Bronchial epithelial cell (primary cell): ENCODE measurements at regions not wholly inside any gene's neighbourhood (a gene's known extent, or its start where the extent isn't known, plus 50 kb on each side); places are given as distances from the start of the nearest gene placed in this dataset.

ENCODE experiments used
- DNase-seq: peaks from one replicate; pipeline ENCODE4 v3.0.0-alpha.2; 2010; ENCODE audit warnings: low read depth
- FAIRE-seq: peaks from 2 replicates; lab custom pipeline; 2011; peaks lifted over from hg19 to GRCh38; lab: Jason Lieb, UNC
- H3K27me3 ChIP-seq: 2 replicates; pipeline ENCODE4 v1.5.1; 2011; ENCODE audit warnings: low read length; ENCODE audit not compliant: control insufficient read depth, insufficient read depth
- H3K36me3 ChIP-seq: 2 replicates; pipeline ENCODE4 v1.5.1; 2011; ENCODE audit warnings: low read length; ENCODE audit not compliant: control insufficient read depth, insufficient read depth
- H3K4me3 ChIP-seq: 2 replicates; pipeline ENCODE4 v1.5.1; 2011; ENCODE audit warnings: mild to moderate bottlenecking, low read depth, low read length, control low read depth
- CTCF ChIP-seq: IDR thresholded peaks from 2 replicates; pipeline ENCODE4 v1.5.1; 2011; ENCODE audit warnings: mild to moderate bottlenecking, moderate library complexity, low read length, control low read depth, inconsistent platforms; ENCODE audit not compliant: insufficient read depth, severe bottlenecking

GRCh38 chrX:46279214-46279924 is 265.9 kb downstream of the ZNF674 start:
- peak; percentile 37 for DNase-seq
- no peak for TF ChIP-seq CTCF

GRCh38 chrX:46278572-46278971 is 266.6 kb downstream of the ZNF674 start:
- TF ChIP-seq CTCF, result no peak
- no peak overlapping the region for H3K4me3 ChIP-seq
- H3K27me3 ChIP-seq, result no peaks in the 10 kb centered on the region
- no peaks in the 10 kb centered on the region for H3K36me3 ChIP-seq
- no peak for DNase-seq
- FAIRE-seq, result no peak

More at GRCh38 chrX:46279214-46279924, 265.9 kb downstream of the ZNF674 start:
- peak; percentile 36 for FAIRE-seq
- Histone ChIP-seq H3K27me3 (no peaks in the 10 kb centered on the region), H3K4me3 (no peak overlapping the region), H3K36me3 (no peaks in the 10 kb centered on the region)

GRCh38 chrX:46268412-46268811 is 276.8 kb downstream of the ZNF674 start:
- Histone ChIP-seq H3K27me3 (no peaks in the 10 kb centered on the region), H3K36me3 (no peaks in the 10 kb centered on the region), H3K4me3 (no peak overlapping the region)
- FAIRE-seq, result no peak
- DNase-seq, result peak; percentile 88
- TF ChIP-seq CTCF, result no peak

GRCh38 chrX:46263494-46263893 is 281.7 kb downstream of the ZNF674 start:
- no peak for FAIRE-seq
- Histone ChIP-seq H3K4me3 (no peak overlapping the region), H3K36me3 (no peaks in the 10 kb centered on the region), H3K27me3 (no peaks in the 10 kb centered on the region)
- DNase-seq, result peak; percentile 52
- TF ChIP-seq CTCF, result no peak

- FAIRE-seq, result no peak
- no peak for TF ChIP-seq CTCF
- no peaks in the 10 kb centered on the region for H3K27me3 ChIP-seq
- peak; percentile 15 for DNase-seq
- H3K36me3 ChIP-seq, result no peaks in the 10 kb centered on the region
- no peak overlapping the region for H3K4me3 ChIP-seq
These were observed 282.9 kb downstream of the ZNF674 start for GRCh38 chrX:46262304-46262703.

GRCh38 chrX:46260499-46260898 is 284.7 kb downstream of the ZNF674 start:
- H3K36me3 ChIP-seq, result no peaks in the 10 kb centered on the region
- DNase-seq, result peak; percentile 91
- H3K4me3 ChIP-seq, result no peak overlapping the region
- H3K27me3 ChIP-seq, result no peaks in the 10 kb centered on the region
- no peak for TF ChIP-seq CTCF
- peak; percentile 79 for FAIRE-seq
